ENCODE measurements at regions not wholly inside any gene's neighbourhood (a gene's known extent, or its start where the extent isn't known, plus 50 kb on each side); places are given as distances from the start of the nearest gene placed in this dataset.

- WGBS, 2 donors = 85 to 94% methylated on average over 1 of the region's 1 CpG
Measured at GRCh38 chr4:35872273-35872672, 372.0 kb downstream of the ARAP2 start.

GRCh38 chr4:35879479-35879878, 364.8 kb downstream of the ARAP2 start:
- H3K36me3 ChIP-seq (ENCODE audit: control insufficient read depth in 2 of 2, insufficient read depth in 2 of 2, low read length in 1 of 2) = no peaks in the 10 kb centered on the region
- no peaks in the 10 kb centered on the region for H3K9me3 ChIP-seq (ENCODE audit: control insufficient read depth in 2 of 2, insufficient read depth in 1 of 2, low read depth in 1 of 2, low read length in 1 of 2)
- H3K27ac ChIP-seq (ENCODE audit: low read depth in 2 of 2, low read length in 1 of 2) = no peak overlapping the region
- no peaks in the 10 kb centered on the region for H3K27me3 ChIP-seq (ENCODE audit: control insufficient read depth in 1 of 2, insufficient read depth in 2 of 2, low read length in 2 of 2)
- 62 to 63% methylated on average over 6 of the region's 6 CpGs for WGBS, 2 donors
- H3K4me1 ChIP-seq (ENCODE audit: control insufficient read depth in 2 of 2, insufficient read depth in 2 of 2, low read length in 1 of 2) = no peaks in the 10 kb centered on the region
- H3K4me3 ChIP-seq (ENCODE audit: low read depth in 1 of 2, low read length in 2 of 2) = no peak overlapping the region

More at GRCh38 chr4:35872273-35872672, 372.0 kb downstream of the ARAP2 start:
- H3K36me3 ChIP-seq (ENCODE audit: control insufficient read depth in 2 of 2, insufficient read depth in 2 of 2, low read length in 1 of 2) = no peaks in the 10 kb centered on the region
- H3K27me3 ChIP-seq (ENCODE audit: control insufficient read depth in 1 of 2, insufficient read depth in 2 of 2, low read length in 2 of 2) = no peaks in the 10 kb centered on the region
- no peaks in the 10 kb centered on the region for H3K4me1 ChIP-seq (ENCODE audit: control insufficient read depth in 2 of 2, insufficient read depth in 2 of 2, low read length in 1 of 2)
- H3K4me3 ChIP-seq (ENCODE audit: low read depth in 1 of 2, low read length in 2 of 2) = no peak overlapping the region
- H3K9me3 ChIP-seq (ENCODE audit: control insufficient read depth in 2 of 2, insufficient read depth in 1 of 2, low read depth in 1 of 2, low read length in 1 of 2) = no peaks in the 10 kb centered on the region
- H3K27ac ChIP-seq (ENCODE audit: low read depth in 2 of 2, low read length in 1 of 2) = no peak overlapping the region

GRCh38 chr4:35883108-35883507, 361.2 kb downstream of the ARAP2 start:
- Histone ChIP-seq H3K9me3 (ENCODE audit: control insufficient read depth in 2 of 2, insufficient read depth in 1 of 2, low read depth in 1 of 2, low read length in 1 of 2) (no peaks in the 10 kb centered on the region), H3K4me1 (ENCODE audit: control insufficient read depth in 2 of 2, insufficient read depth in 2 of 2, low read length in 1 of 2) (no peaks in the 10 kb centered on the region), H3K27me3 (ENCODE audit: control insufficient read depth in 1 of 2, insufficient read depth in 2 of 2, low read length in 2 of 2) (no peaks in the 10 kb centered on the region), H3K4me3 (ENCODE audit: low read depth in 1 of 2, low read length in 2 of 2) (no peak overlapping the region), H3K36me3 (ENCODE audit: control insufficient read depth in 2 of 2, insufficient read depth in 2 of 2, low read length in 1 of 2) (no peaks in the 10 kb centered on the region), H3K27ac (ENCODE audit: low read depth in 2 of 2, low read length in 1 of 2) (no peak overlapping the region)
- 28 to 40% methylated on average over 1 of the region's 1 CpG for WGBS, 2 donors

GRCh38 chr4:35884714-35885480, 359.4 kb downstream of the ARAP2 start:
- 73 to 78% methylated on average over 3 of the region's 3 CpGs for WGBS, 2 donors
- H3K9me3 ChIP-seq (ENCODE audit: control insufficient read depth in 2 of 2, insufficient read depth in 1 of 2, low read depth in 1 of 2, low read length in 1 of 2) = no peaks in the 10 kb centered on the region
- no peaks in the 10 kb centered on the region for H3K27me3 ChIP-seq (ENCODE audit: control insufficient read depth in 1 of 2, insufficient read depth in 2 of 2, low read length in 2 of 2)
- H3K4me3 ChIP-seq (ENCODE audit: low read depth in 1 of 2, low read length in 2 of 2) = no peak overlapping the region
- H3K36me3 ChIP-seq (ENCODE audit: control insufficient read depth in 2 of 2, insufficient read depth in 2 of 2, low read length in 1 of 2) = no peaks in the 10 kb centered on the region
- H3K27ac ChIP-seq (ENCODE audit: low read depth in 2 of 2, low read length in 1 of 2) = no peak overlapping the region
- H3K4me1 ChIP-seq (ENCODE audit: control insufficient read depth in 2 of 2, insufficient read depth in 2 of 2, low read length in 1 of 2) = no peaks in the 10 kb centered on the region

GRCh38 chr4:35897808-35898207, 346.5 kb downstream of the ARAP2 start:
- no peak overlapping the region for H3K4me3 ChIP-seq (ENCODE audit: low read depth in 1 of 2, low read length in 2 of 2)
- no peaks in the 10 kb centered on the region for H3K36me3 ChIP-seq (ENCODE audit: control insufficient read depth in 2 of 2, insufficient read depth in 2 of 2, low read length in 1 of 2)
- no peaks in the 10 kb centered on the region for H3K4me1 ChIP-seq (ENCODE audit: control insufficient read depth in 2 of 2, insufficient read depth in 2 of 2, low read length in 1 of 2)

GRCh38 chr4:35900286-35901243, 343.7 kb downstream of the ARAP2 start:
- 62 to 71% methylated on average over 10 of the region's 10 CpGs for WGBS, 2 donors
- Histone ChIP-seq H3K4me1 (ENCODE audit: control insufficient read depth in 2 of 2, insufficient read depth in 2 of 2, low read length in 1 of 2) (no peaks in the 10 kb centered on the region), H3K27ac (ENCODE audit: low read depth in 2 of 2, low read length in 1 of 2) (no peak overlapping the region), H3K27me3 (ENCODE audit: control insufficient read depth in 1 of 2, insufficient read depth in 2 of 2, low read length in 2 of 2) (no peaks in the 10 kb centered on the region), H3K4me3 (ENCODE audit: low read depth in 1 of 2, low read length in 2 of 2) (no peak overlapping the region), H3K36me3 (ENCODE audit: control insufficient read depth in 2 of 2, insufficient read depth in 2 of 2, low read length in 1 of 2) (no peaks in the 10 kb centered on the region), H3K9me3 (ENCODE audit: control insufficient read depth in 2 of 2, insufficient read depth in 1 of 2, low read depth in 1 of 2, low read length in 1 of 2) (peaks cover 0 to 3% of the 10 kb centered on the region in 2 donors)

More at GRCh38 chr4:35897808-35898207, 346.5 kb downstream of the ARAP2 start:
- no peaks in the 10 kb centered on the region for H3K27me3 ChIP-seq (ENCODE audit: control insufficient read depth in 1 of 2, insufficient read depth in 2 of 2, low read length in 2 of 2)
- H3K9me3 ChIP-seq (ENCODE audit: control insufficient read depth in 2 of 2, insufficient read depth in 1 of 2, low read depth in 1 of 2, low read length in 1 of 2) = no peaks in the 10 kb centered on the region
- H3K27ac ChIP-seq (ENCODE audit: low read depth in 2 of 2, low read length in 1 of 2) = no peak overlapping the region

- H3K27me3 ChIP-seq (ENCODE audit: control insufficient read depth in 1 of 2, insufficient read depth in 2 of 2, low read length in 2 of 2) = no peaks in the 10 kb centered on the region
- WGBS, 2 donors = 58 to 62% methylated on average over 2 of the region's 2 CpGs
- H3K9me3 ChIP-seq (ENCODE audit: control insufficient read depth in 2 of 2, insufficient read depth in 1 of 2, low read depth in 1 of 2, low read length in 1 of 2) = no peaks in the 10 kb centered on the region
- H3K4me3 ChIP-seq (ENCODE audit: low read depth in 1 of 2, low read length in 2 of 2) = no peak overlapping the region
- H3K27ac ChIP-seq (ENCODE audit: low read depth in 2 of 2, low read length in 1 of 2) = no peak overlapping the region
- no peaks in the 10 kb centered on the region for H3K4me1 ChIP-seq (ENCODE audit: control insufficient read depth in 2 of 2, insufficient read depth in 2 of 2, low read length in 1 of 2)
- no peaks in the 10 kb centered on the region for H3K36me3 ChIP-seq (ENCODE audit: control insufficient read depth in 2 of 2, insufficient read depth in 2 of 2, low read length in 1 of 2)
Measured at GRCh38 chr4:35912174-35912573, 332.1 kb downstream of the ARAP2 start.

GRCh38 chr4:35918491-35918977, 325.8 kb downstream of the ARAP2 start:
- Histone ChIP-seq H3K4me1 (ENCODE audit: control insufficient read depth in 2 of 2, insufficient read depth in 2 of 2, low read length in 1 of 2) (no peaks in the 10 kb centered on the region), H3K27me3 (ENCODE audit: control insufficient read depth in 1 of 2, insufficient read depth in 2 of 2, low read length in 2 of 2) (no peaks in the 10 kb centered on the region), H3K9me3 (ENCODE audit: control insufficient read depth in 2 of 2, insufficient read depth in 1 of 2, low read depth in 1 of 2, low read length in 1 of 2) (no peaks in the 10 kb centered on the region), H3K4me3 (ENCODE audit: low read depth in 1 of 2, low read length in 2 of 2) (no peak overlapping the region), H3K36me3 (ENCODE audit: control insufficient read depth in 2 of 2, insufficient read depth in 2 of 2, low read length in 1 of 2) (no peaks in the 10 kb centered on the region), H3K27ac (ENCODE audit: low read depth in 2 of 2, low read length in 1 of 2) (no peak overlapping the region)
- WGBS, 2 donors = 79 to 80% methylated on average over 1 of the region's 1 CpG

- H3K9me3 ChIP-seq (ENCODE audit: control insufficient read depth in 2 of 2, insufficient read depth in 1 of 2, low read depth in 1 of 2, low read length in 1 of 2) = no peaks in the 10 kb centered on the region
- H3K27me3 ChIP-seq (ENCODE audit: control insufficient read depth in 1 of 2, insufficient read depth in 2 of 2, low read length in 2 of 2) = no peaks in the 10 kb centered on the region
- H3K4me3 ChIP-seq (ENCODE audit: low read depth in 1 of 2, low read length in 2 of 2) = no peak overlapping the region
- no peaks in the 10 kb centered on the region for H3K4me1 ChIP-seq (ENCODE audit: control insufficient read depth in 2 of 2, insufficient read depth in 2 of 2, low read length in 1 of 2)
- H3K27ac ChIP-seq (ENCODE audit: low read depth in 2 of 2, low read length in 1 of 2) = no peak overlapping the region
- WGBS, 2 donors = 53 to 75% methylated on average over 3 of the region's 3 CpGs
- H3K36me3 ChIP-seq (ENCODE audit: control insufficient read depth in 2 of 2, insufficient read depth in 2 of 2, low read length in 1 of 2) = no peaks in the 10 kb centered on the region
Measured at GRCh38 chr4:35925806-35926205, 318.5 kb downstream of the ARAP2 start.

Data from esophagus (tissue), 2 donors.